ENCODE measurements at regions not wholly inside any gene's neighbourhood (a gene's known extent, or its start where the extent isn't known, plus 50 kb on each side); places are given as distances from the start of the nearest gene placed in this dataset.

- Histone ChIP-seq H3K27ac (ENCODE audit: low read depth, low read length, poor library complexity, severe bottlenecking) (no peak overlapping the region), H3K27me3 (replicated peaks; ENCODE audit: insufficient read depth, low read depth, low read length, poor library complexity) (no peaks in the 10 kb centered on the region), H3K4me1 (ENCODE audit: insufficient read depth, low read length, poor library complexity, severe bottlenecking) (no peaks in the 10 kb centered on the region), H3K36me3 (ENCODE audit: insufficient read depth, low read length, poor library complexity, severe bottlenecking) (no peaks in the 10 kb centered on the region), H3K4me3 (ENCODE audit: low read depth, low read length, poor library complexity, severe bottlenecking) (no peak overlapping the region), H3K9me3 (ENCODE audit: low read depth, low read length, poor library complexity, severe bottlenecking) (no peaks in the 10 kb centered on the region)
- DNase-seq (ENCODE audit: low spot score) = no peak
- ChIA-PET CTCF (no interaction called here), POLR2A (ENCODE audit: low non-redundant PET) (no interaction called here)
- intact Hi-C loops (cut with micrococcal nuclease; ENCODE audit: unreplicated experiment) = no loop called here
- TF ChIP-seq EZH2 (IDR thresholded peaks at IDR 0.05; ENCODE audit: borderline replicate concordance, low read depth, low read length, poor library complexity, severe bottlenecking) (no peak), CTCF (conservative IDR thresholded peaks at IDR 0.05; ENCODE audit: low read depth, low read length) (no peak)
- BruUV-seq (replicated peaks) = no TSS peak
These were observed 146.2 kb upstream of the PWP1 start for GRCh38 chr12:107539196-107539939.

GRCh38 chr12:107541001-107541705, 144.4 kb upstream of the PWP1 start:
- intact Hi-C loops (cut with micrococcal nuclease; ENCODE audit: unreplicated experiment) = no loop called here
- no TSS peak for BruUV-seq (replicated peaks)
- Histone ChIP-seq H3K4me3 (ENCODE audit: low read depth, low read length, poor library complexity, severe bottlenecking) (no peak overlapping the region), H3K9me3 (ENCODE audit: low read depth, low read length, poor library complexity, severe bottlenecking) (no peaks in the 10 kb centered on the region), H3K27me3 (replicated peaks; ENCODE audit: insufficient read depth, low read depth, low read length, poor library complexity) (no peaks in the 10 kb centered on the region), H3K36me3 (ENCODE audit: insufficient read depth, low read length, poor library complexity, severe bottlenecking) (no peaks in the 10 kb centered on the region), H3K4me1 (ENCODE audit: insufficient read depth, low read length, poor library complexity, severe bottlenecking) (no peaks in the 10 kb centered on the region), H3K27ac (ENCODE audit: low read depth, low read length, poor library complexity, severe bottlenecking) (no peak overlapping the region)
- POLR2A ChIA-PET (ENCODE audit: low non-redundant PET) = no interaction called here
- DNase-seq (ENCODE audit: low spot score) = no peak
- CTCF ChIA-PET = no interaction called here
- TF ChIP-seq CTCF (conservative IDR thresholded peaks at IDR 0.05; ENCODE audit: low read depth, low read length) = no peak
- no peak for TF ChIP-seq EZH2 (IDR thresholded peaks at IDR 0.05; ENCODE audit: borderline replicate concordance, low read depth, low read length, poor library complexity, severe bottlenecking)

GRCh38 chr12:107543416-107543815, 142.2 kb upstream of the PWP1 start:
- Histone ChIP-seq H3K27ac (ENCODE audit: low read depth, low read length, poor library complexity, severe bottlenecking) (no peak overlapping the region), H3K27me3 (replicated peaks; ENCODE audit: insufficient read depth, low read depth, low read length, poor library complexity) (no peaks in the 10 kb centered on the region), H3K9me3 (ENCODE audit: low read depth, low read length, poor library complexity, severe bottlenecking) (no peaks in the 10 kb centered on the region), H3K4me1 (ENCODE audit: insufficient read depth, low read length, poor library complexity, severe bottlenecking) (no peaks in the 10 kb centered on the region), H3K36me3 (ENCODE audit: insufficient read depth, low read length, poor library complexity, severe bottlenecking) (no peaks in the 10 kb centered on the region), H3K4me3 (ENCODE audit: low read depth, low read length, poor library complexity, severe bottlenecking) (no peak overlapping the region)
- intact Hi-C loops (cut with micrococcal nuclease; ENCODE audit: unreplicated experiment) = no loop called here
- DNase-seq (ENCODE audit: low spot score) = no peak
- no peak for TF ChIP-seq CTCF (conservative IDR thresholded peaks at IDR 0.05; ENCODE audit: low read depth, low read length)
- no peak for TF ChIP-seq EZH2 (IDR thresholded peaks at IDR 0.05; ENCODE audit: borderline replicate concordance, low read depth, low read length, poor library complexity, severe bottlenecking)
- ChIA-PET POLR2A (ENCODE audit: low non-redundant PET) (no interaction called here), CTCF (no interaction called here)
- no TSS peak for BruUV-seq (replicated peaks)
